ENCODE measurements at regions not wholly inside any gene's neighbourhood (a gene's known extent, or its start where the extent isn't known, plus 50 kb on each side); places are given as distances from the start of the nearest gene placed in this dataset.
"Not testable (repeated sequence)": the region's sequence is repeated elsewhere in the genome, so short reads cannot be mapped to it uniquely, and the experiment has no call there.

GRCh38 chr7:89773611-89774010 is 380.7 kb upstream of the STEAP1 start:
- DNase-seq: no peak

- no peak for DNase-seq
Observed at GRCh38 chr7:89775459-89775858, 378.8 kb upstream of the STEAP1 start.

- no peak for DNase-seq
Observed at GRCh38 chr7:89776980-89777379, 377.3 kb upstream of the STEAP1 start.

GRCh38 chr7:89777499-89777898 is 376.8 kb upstream of the STEAP1 start:
- no peak for DNase-seq

GRCh38 chr7:89780291-89780690 is 374.0 kb upstream of the STEAP1 start:
- no peak for DNase-seq

GRCh38 chr7:89796481-89796880 is 357.8 kb upstream of the STEAP1 start:
- DNase-seq: no peak

- no peak for DNase-seq
Observed at GRCh38 chr7:89797965-89798598, 356.2 kb upstream of the STEAP1 start.

- DNase-seq: no peak
Observed at GRCh38 chr7:89798599-89798996, 355.7 kb upstream of the STEAP1 start.

- DNase-seq: no peak
Observed at GRCh38 chr7:89800761-89801160, 353.5 kb upstream of the STEAP1 start.

GRCh38 chr7:89809291-89809690 is 345.0 kb upstream of the STEAP1 start:
- DNase-seq: no peak

- DNase-seq: no peak
Observed at GRCh38 chr7:89813081-89813480, 341.2 kb upstream of the STEAP1 start.

- DNase-seq: no peak
Observed at GRCh38 chr7:89826121-89826520, 328.1 kb upstream of the STEAP1 start.

GRCh38 chr7:89826557-89826956 is 327.7 kb upstream of the STEAP1 start:
- no peak for DNase-seq

- peak in 1 of 2 experiments; percentile 39 for DNase-seq
Observed at GRCh38 chr7:89837515-89837914, 316.8 kb upstream of the STEAP1 start.

- no peak for DNase-seq
Observed at GRCh38 chr7:89839329-89839728, 314.9 kb upstream of the STEAP1 start.

GRCh38 chr7:89845952-89846351 is 308.3 kb upstream of the STEAP1 start:
- DNase-seq: no peak

- no peak for DNase-seq
Observed at GRCh38 chr7:89849052-89849451, 305.2 kb upstream of the STEAP1 start.

GRCh38 chr7:89857053-89857452 is 297.2 kb upstream of the STEAP1 start:
- DNase-seq: not testable (repeated sequence)

GRCh38 chr7:89857767-89858166 is 296.5 kb upstream of the STEAP1 start:
- DNase-seq: no peak

GRCh38 chr7:89887489-89887888 is 266.8 kb upstream of the STEAP1 start:
- DNase-seq: no peak

GRCh38 chr7:89908736-89909135 is 245.5 kb upstream of the STEAP1 start:
- DNase-seq: no peak

GRCh38 chr7:89914711-89915110 is 239.6 kb upstream of the STEAP1 start:
- DNase-seq: peak; percentile 18 to 66

GRCh38 chr7:89926194-89926593 is 228.1 kb upstream of the STEAP1 start:
- no peak for DNase-seq

- DNase-seq: no peak
Observed at GRCh38 chr7:89926701-89927100, 227.6 kb upstream of the STEAP1 start.

GRCh38 chr7:89927762-89928161 is 226.5 kb upstream of the STEAP1 start:
- no peak for DNase-seq

GRCh38 chr7:89928451-89928850 is 225.8 kb upstream of the STEAP1 start:
- DNase-seq: no peak
